Fibroblast of lung (primary cell): ENCODE measurements at regions not wholly inside any gene's neighbourhood (a gene's known extent, or its start where the extent isn't known, plus 50 kb on each side); places are given as distances from the start of the nearest gene placed in this dataset.

Experiments
- EZH2 ChIP-seq: IDR thresholded peaks from 2 replicates; pipeline ENCODE4 v1.5.1; 2012; ENCODE audit warnings: low read length, control low read depth, mild to moderate bottlenecking; ENCODE audit errors: missing control alignments
- TF ChIP-seq, protein P1 (sequence below), 2 donors: IDR thresholded peaks in 1 of 2; conservative IDR thresholded peaks in 1 of 2; 1 replicate in 1 of 2; 2 replicates in 1 of 2; pipeline ENCODE4 v1.5.1; 2011 to 2012; ENCODE audit warnings: low read length in 2 of 2, control low read depth in 1 of 2, inconsistent platforms in 1 of 2, low read depth in 1 of 2, mild to moderate bottlenecking in 1 of 2

DNA sequence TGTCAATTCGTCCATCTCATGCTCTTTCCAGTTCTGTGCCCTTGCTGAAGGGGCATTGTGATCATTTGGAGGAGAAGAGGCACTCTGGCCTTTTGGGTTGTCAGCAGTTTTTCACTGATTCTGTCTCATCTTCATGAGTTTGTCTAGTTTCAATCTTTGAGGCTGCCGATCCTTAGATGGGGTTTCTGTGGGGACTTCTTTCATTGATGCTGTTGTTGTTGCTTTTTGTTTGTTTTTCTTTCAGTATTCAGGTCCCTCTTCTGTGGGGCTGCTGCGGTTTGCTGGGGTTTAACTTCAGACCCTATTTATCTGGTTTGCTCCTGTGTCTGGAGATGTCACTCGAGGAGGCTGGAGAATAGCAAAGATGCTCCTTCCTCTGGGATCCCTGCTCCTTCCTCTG lies 224.3 kb downstream of the JRKL start:
- TF ChIP-seq, protein P1, sequence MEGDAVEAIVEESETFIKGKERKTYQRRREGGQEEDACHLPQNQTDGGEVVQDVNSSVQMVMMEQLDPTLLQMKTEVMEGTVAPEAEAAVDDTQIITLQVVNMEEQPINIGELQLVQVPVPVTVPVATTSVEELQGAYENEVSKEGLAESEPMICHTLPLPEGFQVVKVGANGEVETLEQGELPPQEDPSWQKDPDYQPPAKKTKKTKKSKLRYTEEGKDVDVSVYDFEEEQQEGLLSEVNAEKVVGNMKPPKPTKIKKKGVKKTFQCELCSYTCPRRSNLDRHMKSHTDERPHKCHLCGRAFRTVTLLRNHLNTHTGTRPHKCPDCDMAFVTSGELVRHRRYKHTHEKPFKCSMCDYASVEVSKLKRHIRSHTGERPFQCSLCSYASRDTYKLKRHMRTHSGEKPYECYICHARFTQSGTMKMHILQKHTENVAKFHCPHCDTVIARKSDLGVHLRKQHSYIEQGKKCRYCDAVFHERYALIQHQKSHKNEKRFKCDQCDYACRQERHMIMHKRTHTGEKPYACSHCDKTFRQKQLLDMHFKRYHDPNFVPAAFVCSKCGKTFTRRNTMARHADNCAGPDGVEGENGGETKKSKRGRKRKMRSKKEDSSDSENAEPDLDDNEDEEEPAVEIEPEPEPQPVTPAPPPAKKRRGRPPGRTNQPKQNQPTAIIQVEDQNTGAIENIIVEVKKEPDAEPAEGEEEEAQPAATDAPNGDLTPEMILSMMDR (conservative IDR thresholded peaks at IDR 0.05 in 1 of 2, IDR thresholded peaks at IDR 0.05 in 1 of 2; ENCODE audit: low read depth in 1 of 2, low read length in 2 of 2) = no peak
- no peak for TF ChIP-seq EZH2
